GM23338 (cell line): ENCODE measurements at regions not wholly inside any gene's neighbourhood (a gene's known extent, or its start where the extent isn't known, plus 50 kb on each side); places are given as distances from the start of the nearest gene placed in this dataset.

Experiments used
- ATAC-seq: fragments of 200-7000 bp; cut with Tn5 transposase; 3 replicates; pipeline ENCODE4 v1.9.1; 2020
- DNase-seq: peaks from one replicate; pipeline ENCODE4 v3.0.0-alpha.2; 2015; ENCODE audit warnings: low spot score
- H2AFZ ChIP-seq: fragments of 200-600 bp; sonication (generic); 2 replicates; pipeline ENCODE4 v1.8.0; 2016; ENCODE audit warnings: antibody characterized with exemption, mild to moderate bottlenecking, moderate library complexity
- H3F3A ChIP-seq: fragments of 200-600 bp; sonication (generic); replicated peaks from 2 replicates; pipeline ENCODE4 v1.8.0; 2017; ENCODE audit warnings: antibody characterized with exemption, mixed run types, low read depth
- H3K27ac ChIP-seq: fragments of 200-600 bp; sonication (generic); 2 replicates; pipeline ENCODE4 v1.6.1; 2016; ENCODE audit warnings: low read depth
- H3K27me3 ChIP-seq: fragments of 200-600 bp; sonication (generic); 2 replicates; pipeline ENCODE4 v1.8.0; 2016; ENCODE audit warnings: mild to moderate bottlenecking, mixed run types, moderate library complexity; ENCODE audit not compliant: insufficient read depth
- H3K36me3 ChIP-seq: fragments of 200-600 bp; sonication (generic); 2 replicates; pipeline ENCODE4 v1.8.0; 2016; ENCODE audit warnings: mild to moderate bottlenecking; ENCODE audit not compliant: insufficient read depth
- H3K4me1 ChIP-seq: fragments of 200-600 bp; sonication (generic); 2 replicates; pipeline ENCODE4 v1.8.0; 2016; ENCODE audit warnings: mild to moderate bottlenecking, moderate library complexity; ENCODE audit not compliant: insufficient read depth
- H3K4me2 ChIP-seq: fragments of 200-600 bp; sonication (generic); 2 replicates; pipeline ENCODE4 v1.7.1; 2017; ENCODE audit warnings: mixed run types
- H3K4me3 ChIP-seq: fragments of 200-600 bp; sonication (generic); 2 replicates; pipeline ENCODE4 v1.6.1; 2016; ENCODE audit warnings: mixed run types
- H3K79me2 ChIP-seq: fragments of 200-600 bp; sonication (generic); replicated peaks from 2 replicates; pipeline ENCODE4 v1.8.0; 2017; ENCODE audit warnings: mild to moderate bottlenecking; ENCODE audit not compliant: insufficient read depth
- H3K9me2 ChIP-seq: fragments of 200-600 bp; sonication (generic); 2 replicates; pipeline ENCODE4 v1.8.0; 2017; ENCODE audit not compliant: insufficient read depth
- H4K20me1 ChIP-seq: fragments of 200-600 bp; sonication (generic); replicated peaks from 2 replicates; pipeline ENCODE4 v1.8.0; 2017; ENCODE audit warnings: mild to moderate bottlenecking; ENCODE audit not compliant: insufficient read depth
- H3K27ac Mint-ChIP-seq: 2 replicates; pipeline ENCODE4 v1.8.0; 2020; ENCODE audit warnings: inconsistent platforms, mild to moderate bottlenecking, moderate library complexity, mixed read lengths
- H3K27me3 Mint-ChIP-seq: 3 replicates; pipeline ENCODE4 v1.8.0; 2022; ENCODE audit warnings: low read depth, mild to moderate bottlenecking, moderate library complexity, mixed read lengths, inconsistent platforms; ENCODE audit not compliant: insufficient read depth, poor library complexity
- H3K36me3 Mint-ChIP-seq: 3 replicates; pipeline ENCODE4 v1.8.0; 2021; ENCODE audit warnings: low read depth, mild to moderate bottlenecking, inconsistent platforms, moderate library complexity, mixed read lengths
- H3K4me1 Mint-ChIP-seq: 3 replicates; pipeline ENCODE4 v1.8.0; 2020; ENCODE audit warnings: mild to moderate bottlenecking, inconsistent platforms, mixed read lengths
- H3K4me3 Mint-ChIP-seq: 3 replicates; pipeline ENCODE4 v1.8.0; 2021; ENCODE audit warnings: moderate library complexity, mild to moderate bottlenecking, inconsistent platforms, mixed read lengths
- H3K9me3 Mint-ChIP-seq: 3 replicates; pipeline ENCODE4 v1.8.0; 2020; ENCODE audit warnings: moderate library complexity, mild to moderate bottlenecking, inconsistent platforms, mixed read lengths
- EZH2 ChIP-seq: fragments of 200-600 bp; sonication (generic); IDR thresholded peaks from one replicate; pipeline ENCODE4 v1.8.0; 2017; ENCODE audit warnings: antibody characterized with exemption, mild to moderate bottlenecking, low read depth; ENCODE audit not compliant: unreplicated experiment
- STAT1 ChIP-seq: IDR thresholded peaks from one replicate; pipeline ENCODE4 v1.6.1; 2016; ENCODE audit warnings: antibody characterized with exemption; ENCODE audit not compliant: unreplicated experiment
- ZNF114 ChIP-seq: fragments of 250-450 bp; sonication (Bioruptor Pico); IDR thresholded peaks from 2 replicates; pipeline ENCODE4 v1.5.0; 2020; ENCODE audit warnings: mild to moderate bottlenecking, moderate library complexity
- TF ChIP-seq, protein P1 (sequence below): fragments of 250-450 bp; sonication (Bioruptor Pico); IDR thresholded peaks from 2 replicates; pipeline ENCODE4 v1.5.0; 2020; ENCODE audit warnings: mild to moderate bottlenecking, moderate library complexity
- TF ChIP-seq, protein P2 (sequence below), 2 experiments: fragments of 200-600 bp in 1 of 2; sonication (generic) in 1 of 2; conservative IDR thresholded peaks; 2 replicates each; pipeline versions ENCODE4 v1.5.1 to v1.6.1; 2016 to 2017; ENCODE audit warnings: antibody characterized with exemption in 2 of 2, low read depth in 2 of 2, mild to moderate bottlenecking in 2 of 2, moderate library complexity in 1 of 2
- TF ChIP-seq, protein P3 (sequence below): IDR thresholded peaks from one replicate; pipeline ENCODE4 v1.6.1; 2018; ENCODE audit warnings: antibody characterized with exemption; ENCODE audit not compliant: unreplicated experiment

DNA sequence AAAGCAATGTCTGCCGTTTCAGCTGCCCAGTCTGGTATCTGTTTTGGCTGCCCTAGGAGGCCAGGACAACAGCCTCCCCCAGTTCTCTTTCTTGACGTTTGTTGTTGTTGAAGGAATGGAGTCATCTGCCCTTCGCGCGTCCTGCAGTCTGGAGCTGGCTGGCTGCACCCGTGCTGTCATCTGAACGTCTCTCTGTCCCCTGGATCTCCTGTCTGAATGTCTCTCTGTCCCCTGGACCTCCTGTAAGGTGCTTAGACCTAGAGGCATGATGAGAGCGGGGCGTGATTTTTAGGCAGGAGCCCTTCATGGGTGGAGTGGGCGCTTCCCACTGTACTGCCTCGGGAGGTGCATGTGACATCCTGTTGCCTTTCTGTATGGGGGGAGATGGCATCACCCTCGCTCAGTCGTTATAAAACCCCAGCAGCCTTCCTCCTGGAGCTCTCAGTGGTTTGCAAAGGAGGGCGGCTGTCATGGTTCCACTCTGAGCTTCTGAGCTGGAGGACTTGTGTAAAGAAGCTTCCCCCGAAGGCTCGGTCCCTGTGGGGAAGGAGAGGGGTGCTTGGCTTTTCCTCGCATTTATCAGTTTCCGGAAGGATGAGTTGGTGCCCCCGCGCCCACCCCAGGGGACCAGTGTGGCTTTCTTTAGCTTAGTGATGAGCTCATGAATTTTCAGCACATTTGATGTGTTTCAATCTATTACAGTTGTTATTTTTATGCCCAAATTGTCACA is 49.8 kb upstream of the OLFM1 start:
- no peak overlapping the region for H2AFZ ChIP-seq
- H3K4me3 ChIP-seq = no peak overlapping the region
- no peak for ATAC-seq
- no peaks in the 10 kb centered on the region; the same call in 2 of the 3 replicates for H3K4me1 Mint-ChIP-seq
- no peak for DNase-seq
- no peaks in the 10 kb centered on the region for H3K36me3 ChIP-seq
- H3K4me2 ChIP-seq = no peak overlapping the region
- H3K27me3 ChIP-seq = no peaks in the 10 kb centered on the region
- TF ChIP-seq, protein P1, sequence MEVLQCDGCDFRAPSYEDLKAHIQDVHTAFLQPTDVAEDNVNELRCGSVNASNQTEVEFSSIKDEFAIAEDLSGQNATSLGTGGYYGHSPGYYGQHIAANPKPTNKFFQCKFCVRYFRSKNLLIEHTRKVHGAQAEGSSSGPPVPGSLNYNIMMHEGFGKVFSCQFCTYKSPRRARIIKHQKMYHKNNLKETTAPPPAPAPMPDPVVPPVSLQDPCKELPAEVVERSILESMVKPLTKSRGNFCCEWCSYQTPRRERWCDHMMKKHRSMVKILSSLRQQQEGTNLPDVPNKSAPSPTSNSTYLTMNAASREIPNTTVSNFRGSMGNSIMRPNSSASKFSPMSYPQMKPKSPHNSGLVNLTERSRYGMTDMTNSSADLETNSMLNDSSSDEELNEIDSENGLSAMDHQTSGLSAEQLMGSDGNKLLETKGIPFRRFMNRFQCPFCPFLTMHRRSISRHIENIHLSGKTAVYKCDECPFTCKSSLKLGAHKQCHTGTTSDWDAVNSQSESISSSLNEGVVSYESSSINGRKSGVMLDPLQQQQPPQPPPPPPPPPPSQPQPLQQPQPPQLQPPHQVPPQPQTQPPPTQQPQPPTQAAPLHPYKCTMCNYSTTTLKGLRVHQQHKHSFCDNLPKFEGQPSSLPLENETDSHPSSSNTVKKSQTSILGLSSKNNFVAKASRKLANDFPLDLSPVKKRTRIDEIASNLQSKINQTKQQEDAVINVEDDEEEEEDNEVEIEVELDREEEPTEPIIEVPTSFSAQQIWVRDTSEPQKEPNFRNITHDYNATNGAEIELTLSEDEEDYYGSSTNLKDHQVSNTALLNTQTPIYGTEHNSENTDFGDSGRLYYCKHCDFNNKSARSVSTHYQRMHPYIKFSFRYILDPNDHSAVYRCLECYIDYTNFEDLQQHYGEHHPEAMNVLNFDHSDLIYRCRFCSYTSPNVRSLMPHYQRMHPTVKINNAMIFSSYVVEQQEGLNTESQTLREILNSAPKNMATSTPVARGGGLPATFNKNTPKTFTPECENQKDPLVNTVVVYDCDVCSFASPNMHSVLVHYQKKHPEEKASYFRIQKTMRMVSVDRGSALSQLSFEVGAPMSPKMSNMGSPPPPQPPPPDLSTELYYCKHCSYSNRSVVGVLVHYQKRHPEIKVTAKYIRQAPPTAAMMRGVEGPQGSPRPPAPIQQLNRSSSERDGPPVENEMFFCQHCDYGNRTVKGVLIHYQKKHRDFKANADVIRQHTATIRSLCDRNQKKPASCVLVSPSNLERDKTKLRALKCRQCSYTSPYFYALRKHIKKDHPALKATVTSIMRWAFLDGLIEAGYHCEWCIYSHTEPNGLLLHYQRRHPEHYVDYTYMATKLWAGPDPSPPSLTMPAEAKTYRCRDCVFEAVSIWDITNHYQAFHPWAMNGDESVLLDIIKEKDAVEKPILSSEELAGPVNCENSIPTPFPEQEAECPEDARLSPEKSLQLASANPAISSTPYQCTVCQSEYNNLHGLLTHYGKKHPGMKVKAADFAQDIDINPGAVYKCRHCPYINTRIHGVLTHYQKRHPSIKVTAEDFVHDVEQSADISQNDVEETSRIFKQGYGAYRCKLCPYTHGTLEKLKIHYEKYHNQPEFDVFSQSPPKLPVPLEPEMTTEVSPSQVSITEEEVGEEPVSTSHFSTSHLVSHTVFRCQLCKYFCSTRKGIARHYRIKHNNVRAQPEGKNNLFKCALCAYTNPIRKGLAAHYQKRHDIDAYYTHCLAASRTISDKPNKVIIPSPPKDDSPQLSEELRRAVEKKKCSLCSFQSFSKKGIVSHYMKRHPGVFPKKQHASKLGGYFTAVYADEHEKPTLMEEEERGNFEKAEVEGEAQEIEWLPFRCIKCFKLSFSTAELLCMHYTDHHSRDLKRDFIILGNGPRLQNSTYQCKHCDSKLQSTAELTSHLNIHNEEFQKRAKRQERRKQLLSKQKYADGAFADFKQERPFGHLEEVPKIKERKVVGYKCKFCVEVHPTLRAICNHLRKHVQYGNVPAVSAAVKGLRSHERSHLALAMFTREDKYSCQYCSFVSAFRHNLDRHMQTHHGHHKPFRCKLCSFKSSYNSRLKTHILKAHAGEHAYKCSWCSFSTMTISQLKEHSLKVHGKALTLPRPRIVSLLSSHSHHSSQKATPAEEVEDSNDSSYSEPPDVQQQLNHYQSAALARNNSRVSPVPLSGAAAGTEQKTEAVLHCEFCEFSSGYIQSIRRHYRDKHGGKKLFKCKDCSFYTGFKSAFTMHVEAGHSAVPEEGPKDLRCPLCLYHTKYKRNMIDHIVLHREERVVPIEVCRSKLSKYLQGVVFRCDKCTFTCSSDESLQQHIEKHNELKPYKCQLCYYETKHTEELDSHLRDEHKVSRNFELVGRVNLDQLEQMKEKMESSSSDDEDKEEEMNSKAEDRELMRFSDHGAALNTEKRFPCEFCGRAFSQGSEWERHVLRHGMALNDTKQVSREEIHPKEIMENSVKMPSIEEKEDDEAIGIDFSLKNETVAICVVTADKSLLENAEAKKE (CRISPR knock-in tag) = no peak
- TF ChIP-seq, protein P2, sequence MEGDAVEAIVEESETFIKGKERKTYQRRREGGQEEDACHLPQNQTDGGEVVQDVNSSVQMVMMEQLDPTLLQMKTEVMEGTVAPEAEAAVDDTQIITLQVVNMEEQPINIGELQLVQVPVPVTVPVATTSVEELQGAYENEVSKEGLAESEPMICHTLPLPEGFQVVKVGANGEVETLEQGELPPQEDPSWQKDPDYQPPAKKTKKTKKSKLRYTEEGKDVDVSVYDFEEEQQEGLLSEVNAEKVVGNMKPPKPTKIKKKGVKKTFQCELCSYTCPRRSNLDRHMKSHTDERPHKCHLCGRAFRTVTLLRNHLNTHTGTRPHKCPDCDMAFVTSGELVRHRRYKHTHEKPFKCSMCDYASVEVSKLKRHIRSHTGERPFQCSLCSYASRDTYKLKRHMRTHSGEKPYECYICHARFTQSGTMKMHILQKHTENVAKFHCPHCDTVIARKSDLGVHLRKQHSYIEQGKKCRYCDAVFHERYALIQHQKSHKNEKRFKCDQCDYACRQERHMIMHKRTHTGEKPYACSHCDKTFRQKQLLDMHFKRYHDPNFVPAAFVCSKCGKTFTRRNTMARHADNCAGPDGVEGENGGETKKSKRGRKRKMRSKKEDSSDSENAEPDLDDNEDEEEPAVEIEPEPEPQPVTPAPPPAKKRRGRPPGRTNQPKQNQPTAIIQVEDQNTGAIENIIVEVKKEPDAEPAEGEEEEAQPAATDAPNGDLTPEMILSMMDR (conservative IDR thresholded peaks at IDR 0.05; ENCODE audit: low read depth in 2 of 2) = no peak
- no peak for TF ChIP-seq EZH2
- no peak for TF ChIP-seq STAT1
- no peak for TF ChIP-seq ZNF114
- TF ChIP-seq, protein P3, sequence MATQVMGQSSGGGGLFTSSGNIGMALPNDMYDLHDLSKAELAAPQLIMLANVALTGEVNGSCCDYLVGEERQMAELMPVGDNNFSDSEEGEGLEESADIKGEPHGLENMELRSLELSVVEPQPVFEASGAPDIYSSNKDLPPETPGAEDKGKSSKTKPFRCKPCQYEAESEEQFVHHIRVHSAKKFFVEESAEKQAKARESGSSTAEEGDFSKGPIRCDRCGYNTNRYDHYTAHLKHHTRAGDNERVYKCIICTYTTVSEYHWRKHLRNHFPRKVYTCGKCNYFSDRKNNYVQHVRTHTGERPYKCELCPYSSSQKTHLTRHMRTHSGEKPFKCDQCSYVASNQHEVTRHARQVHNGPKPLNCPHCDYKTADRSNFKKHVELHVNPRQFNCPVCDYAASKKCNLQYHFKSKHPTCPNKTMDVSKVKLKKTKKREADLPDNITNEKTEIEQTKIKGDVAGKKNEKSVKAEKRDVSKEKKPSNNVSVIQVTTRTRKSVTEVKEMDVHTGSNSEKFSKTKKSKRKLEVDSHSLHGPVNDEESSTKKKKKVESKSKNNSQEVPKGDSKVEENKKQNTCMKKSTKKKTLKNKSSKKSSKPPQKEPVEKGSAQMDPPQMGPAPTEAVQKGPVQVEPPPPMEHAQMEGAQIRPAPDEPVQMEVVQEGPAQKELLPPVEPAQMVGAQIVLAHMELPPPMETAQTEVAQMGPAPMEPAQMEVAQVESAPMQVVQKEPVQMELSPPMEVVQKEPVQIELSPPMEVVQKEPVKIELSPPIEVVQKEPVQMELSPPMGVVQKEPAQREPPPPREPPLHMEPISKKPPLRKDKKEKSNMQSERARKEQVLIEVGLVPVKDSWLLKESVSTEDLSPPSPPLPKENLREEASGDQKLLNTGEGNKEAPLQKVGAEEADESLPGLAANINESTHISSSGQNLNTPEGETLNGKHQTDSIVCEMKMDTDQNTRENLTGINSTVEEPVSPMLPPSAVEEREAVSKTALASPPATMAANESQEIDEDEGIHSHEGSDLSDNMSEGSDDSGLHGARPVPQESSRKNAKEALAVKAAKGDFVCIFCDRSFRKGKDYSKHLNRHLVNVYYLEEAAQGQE = no peak
- H3K36me3 Mint-ChIP-seq = no peaks in the 10 kb centered on the region
- no peak overlapping the region for H3K27ac ChIP-seq
- H3K27me3 Mint-ChIP-seq = peaks cover 4% of the 10 kb centered on the region
- no peaks in the 10 kb centered on the region for H3K79me2 ChIP-seq
- no peaks in the 10 kb centered on the region for H3F3A ChIP-seq
- H3K9me3 Mint-ChIP-seq = no peaks in the 10 kb centered on the region
- H3K4me1 ChIP-seq = no peaks in the 10 kb centered on the region
- H4K20me1 ChIP-seq = no peaks in the 10 kb centered on the region
- no peak overlapping the region for H3K27ac Mint-ChIP-seq
- H3K9me2 ChIP-seq = no peaks in the 10 kb centered on the region
- no peak overlapping the region for H3K4me3 Mint-ChIP-seq
